SK-N-SH treated with all-trans-retinoic acid at 6 μM for 48 hours (cell line): ENCODE measurements at regions not wholly inside any gene's neighbourhood (a gene's known extent, or its start where the extent isn't known, plus 50 kb on each side); places are given as distances from the start of the nearest gene placed in this dataset.

Source experiments
- ARNTL ChIP-seq: fragments of 450-650 bp; formaldehyde crosslinking; IDR thresholded peaks from 2 replicates; pipeline ENCODE4 v1.5.0; 2020; ENCODE audit warnings: low read depth, mild to moderate bottlenecking, moderate library complexity, borderline replicate concordance
- CSRNP3 ChIP-seq: fragments of 250-450 bp; sonication (Bioruptor Pico); IDR thresholded peaks from 2 replicates; pipeline ENCODE4 v1.5.1; 2021; ENCODE audit warnings: mild to moderate bottlenecking, moderate library complexity
- PPARA ChIP-seq: fragments of 250-450 bp; sonication (Bioruptor Pico); IDR thresholded peaks from 2 replicates; pipeline ENCODE4 v1.5.0; 2020; ENCODE audit warnings: mild to moderate bottlenecking, borderline replicate concordance

- TF ChIP-seq ARNTL (CRISPR knock-in tag), result no peak
- no peak for TF ChIP-seq PPARA
- TF ChIP-seq CSRNP3 (CRISPR knock-in tag), result no peak
Measured at GRCh38 chr16:85203462-85203813, 91.2 kb upstream of the CIBAR2 start.
